Head of caudate nucleus (tissue), 42 donors: ENCODE measurements at regions not wholly inside any gene's neighbourhood (a gene's known extent, or its start where the extent isn't known, plus 50 kb on each side); places are given as distances from the start of the nearest gene placed in this dataset.
A peak's percentile ranks its signal among the peaks of the same experiment; 100 is the strongest.

Experiments
- DNase-seq, 42 donors: peaks; one replicate each; pipeline versions ENCODE4 v3.0.0 to v3.0.0-alpha.2; 2020 to 2021; ENCODE audit warnings: mixed read lengths in 7 of 42
- intact Hi-C: fragments of 100-400 bp; cut with DNase I; formaldehyde crosslinking; loops from one replicate; pipeline ENCODE4 v1.15.0; 2022

- intact Hi-C loops: no loop called here
- DNase-seq: no peak
Observed at GRCh38 chr6:133034509-133035206, 206.5 kb upstream of the EYA4 start.

- intact Hi-C loops: no loop called here
- DNase-seq: peak in 21 of 42 donors; percentile 8 to 62 (median 29)
Observed at GRCh38 chr6:133040094-133040802, 200.9 kb upstream of the EYA4 start.

GRCh38 chr6:133040803-133041419 is 200.2 kb upstream of the EYA4 start:
- no peak for DNase-seq
- intact Hi-C loops: no loop called here

GRCh38 chr6:133042550-133043120 is 198.5 kb upstream of the EYA4 start:
- DNase-seq: no peak
- intact Hi-C loops: no loop called here

GRCh38 chr6:133046576-133046975 is 194.6 kb upstream of the EYA4 start:
- intact Hi-C loops: no loop called here
- DNase-seq: no peak

GRCh38 chr6:133047065-133047665 is 194.0 kb upstream of the EYA4 start:
- intact Hi-C loops: no loop called here
- no peak for DNase-seq

- DNase-seq: no peak
- intact Hi-C loops: no loop called here
Observed at GRCh38 chr6:133047706-133048105, 193.5 kb upstream of the EYA4 start.

- DNase-seq: no peak
- intact Hi-C loops: no loop called here
Observed at GRCh38 chr6:133051240-133051639, 189.9 kb upstream of the EYA4 start.

- DNase-seq: no peak
- intact Hi-C loops: no loop called here
Observed at GRCh38 chr6:133052465-133052864, 188.7 kb upstream of the EYA4 start.

- intact Hi-C loops: no loop called here
- no peak for DNase-seq
Observed at GRCh38 chr6:133055441-133055966, 185.7 kb upstream of the EYA4 start.

- intact Hi-C loops: no loop called here
- no peak for DNase-seq
Observed at GRCh38 chr6:133057352-133057751, 183.8 kb upstream of the EYA4 start.

GRCh38 chr6:133062077-133062476 is 179.1 kb upstream of the EYA4 start:
- no peak for DNase-seq
- intact Hi-C loops: no loop called here

GRCh38 chr6:133062696-133063306 is 178.4 kb upstream of the EYA4 start:
- no peak for DNase-seq
- intact Hi-C loops: no loop called here

GRCh38 chr6:133067960-133068359 is 173.2 kb upstream of the EYA4 start:
- no peak for DNase-seq
- intact Hi-C loops: no loop called here

GRCh38 chr6:133070410-133071043 is 170.6 kb upstream of the EYA4 start:
- intact Hi-C loops: no loop called here
- DNase-seq: no peak

GRCh38 chr6:133079901-133080300 is 161.3 kb upstream of the EYA4 start:
- intact Hi-C loops: no loop called here
- no peak for DNase-seq

- no peak for DNase-seq
Observed at GRCh38 chr6:133083248-133083967, 157.7 kb upstream of the EYA4 start.

GRCh38 chr6:133085471-133085870 is 155.7 kb upstream of the EYA4 start:
- no peak for DNase-seq
- intact Hi-C loops: no loop called here

More at GRCh38 chr6:133083248-133083967, 157.7 kb upstream of the EYA4 start:
- intact Hi-C loops: no loop called here
